H1 (cell line): ENCODE measurements at regions not wholly inside any gene's neighbourhood (a gene's known extent, or its start where the extent isn't known, plus 50 kb on each side); places are given as distances from the start of the nearest gene placed in this dataset.

Experiments used
- CTCF ChIA-PET: fragments of 300-600 bp; sonication (Branson Sonifier 250); formaldehyde crosslinking; loops from one replicate; lab custom pipeline; 2021; ENCODE audit not compliant: partially characterized antibody; lab: Charles Lee
- POLR2A ChIA-PET: fragments of 300-600 bp; sonication (Branson Sonifier 250); formaldehyde crosslinking; loops from one replicate; lab custom pipeline; 2021; ENCODE audit warnings: inconsistent platforms; ENCODE audit not compliant: partially characterized antibody; lab: Charles Lee
- DNase-seq, 2 experiments: peaks; one replicate each; pipeline versions ENCODE4 v3.0.0 to v3.0.0-alpha.2; 2010 to 2022; ENCODE audit warnings: low spot score in 2 of 2, low read depth in 1 of 2, mixed read lengths in 1 of 2
- FAIRE-seq: peaks from 2 replicates; lab custom pipeline; 2011; peaks lifted over from hg19 to GRCh38; lab: Jason Lieb, UNC
- H2AFZ ChIP-seq: 2 replicates; pipeline ENCODE4 v1.8.1; 2012; ENCODE audit warnings: low read length, inconsistent platforms
- H2AK5ac ChIP-seq: 2 replicates; pipeline ENCODE4 v1.6.1; 2013; ENCODE audit warnings: low read depth, low read length
- H2BK120ac ChIP-seq: replicated peaks from 2 replicates; pipeline ENCODE3; 2013; ENCODE audit warnings: low read depth, low read length, inconsistent platforms
- H2BK12ac ChIP-seq: 2 replicates; pipeline ENCODE4 v1.6.1; 2013; ENCODE audit warnings: low read depth, low read length
- H2BK15ac ChIP-seq: 2 replicates; pipeline ENCODE4 v1.6.1; 2013; ENCODE audit warnings: low read length
- H2BK20ac ChIP-seq: 2 replicates; pipeline ENCODE4 v1.6.1; 2013; ENCODE audit warnings: low read length
- H2BK5ac ChIP-seq: 2 replicates; pipeline ENCODE4 v1.6.1; 2013; ENCODE audit warnings: low read depth, low read length
- H3K14ac ChIP-seq: 2 replicates; pipeline ENCODE4 v1.6.1; 2013; ENCODE audit warnings: inconsistent platforms; ENCODE audit not compliant: insufficient read length
- H3K18ac ChIP-seq: 2 replicates; pipeline ENCODE4 v1.6.1; 2013; ENCODE audit warnings: low read length; ENCODE audit errors: extremely low read depth
- H3K23ac ChIP-seq: 2 replicates; pipeline ENCODE4 v1.6.1; 2013; ENCODE audit warnings: inconsistent platforms; ENCODE audit not compliant: insufficient read length
- H3K23me2 ChIP-seq: 2 replicates; pipeline ENCODE4 v1.6.1; 2013; ENCODE audit warnings: low read depth, low read length
- H3K27ac ChIP-seq: 2 replicates; pipeline ENCODE4 v1.6.1; 2011; ENCODE audit warnings: low read depth, low read length, inconsistent platforms
- H3K27me3 ChIP-seq, 4 experiments: replicated peaks in 1 of 4; 1 replicate in 1 of 4; 2 replicates in 3 of 4; pipeline versions ENCODE4 v1.6.1 to v1.8.1; 2011 to 2013; ENCODE audit warnings: low read length in 3 of 4, mild to moderate bottlenecking in 3 of 4, inconsistent platforms in 2 of 4, mixed read lengths in 2 of 4, moderate library complexity in 1 of 4; ENCODE audit not compliant: control insufficient read depth in 3 of 4, insufficient read depth in 3 of 4; ENCODE audit errors: extremely low read depth in 1 of 4
- H3K36me3 ChIP-seq, 4 experiments: 2 replicates each; pipeline versions ENCODE4 v1.6.1 to v1.8.1; 2011 to 2013; ENCODE audit warnings: mild to moderate bottlenecking in 4 of 4, low read length in 3 of 4, moderate library complexity in 2 of 4, control low read depth in 1 of 4, inconsistent platforms in 1 of 4; ENCODE audit not compliant: insufficient read depth in 4 of 4, control insufficient read depth in 2 of 4
- H3K4ac ChIP-seq: replicated peaks from 2 replicates; pipeline ENCODE3; 2013; ENCODE audit warnings: low read length, low read depth, mixed read lengths, inconsistent platforms; ENCODE audit not compliant: insufficient read length
- H3K4me1 ChIP-seq, 4 experiments: replicated peaks in 1 of 4; 1 replicate in 1 of 4; 2 replicates in 3 of 4; pipeline versions ENCODE4 v1.6.1 to v1.8.1; 2011 to 2013; ENCODE audit warnings: low read length in 3 of 4, inconsistent platforms in 2 of 4, mixed read lengths in 1 of 4; ENCODE audit not compliant: insufficient read depth in 4 of 4, control insufficient read depth in 3 of 4
- H3K4me2 ChIP-seq, 2 experiments: 2 replicates each; pipeline versions ENCODE4 v1.6.1 to v1.8.1; 2011 to 2013; ENCODE audit warnings: low read depth in 2 of 2, low read length in 2 of 2, control low read depth in 1 of 2, inconsistent platforms in 1 of 2, mild to moderate bottlenecking in 1 of 2; ENCODE audit not compliant: insufficient read depth in 1 of 2
- H3K4me3 ChIP-seq, 4 experiments: fragments of 200-600, 300-600 bp in 1 of 4; sonication (generic), shearing (Covaris generic), sonication (Bioruptor Twin) in 1 of 4; 2 replicates each; pipeline versions ENCODE4 v1.5.1 to v1.8.1; 2011 to 2016; ENCODE audit warnings: low read length in 4 of 4, low read depth in 3 of 4, control low read depth in 2 of 4, inconsistent platforms in 2 of 4, mild to moderate bottlenecking in 2 of 4, mixed read lengths in 1 of 4, moderate library complexity in 1 of 4; ENCODE audit not compliant: insufficient read depth in 2 of 4; ENCODE audit errors: extremely low read depth in 1 of 4
- H3K56ac ChIP-seq: replicated peaks from 2 replicates; pipeline ENCODE3; 2013; ENCODE audit warnings: low read depth, mild to moderate bottlenecking, mixed read lengths, low read length, inconsistent platforms; ENCODE audit not compliant: insufficient read length
- H3K79me1 ChIP-seq: 2 replicates; pipeline ENCODE4 v1.6.1; 2013; ENCODE audit warnings: low read depth, low read length, control low read depth
- H3K79me2 ChIP-seq, 2 experiments: 2 replicates each; pipeline versions ENCODE4 v1.6.1 to v1.8.1; 2012 to 2013; ENCODE audit warnings: low read length in 2 of 2, mild to moderate bottlenecking in 2 of 2, inconsistent platforms in 1 of 2; ENCODE audit not compliant: insufficient read depth in 2 of 2, control insufficient read depth in 1 of 2
- H3K9ac ChIP-seq, 4 experiments: replicated peaks in 1 of 4; 1 replicate in 1 of 4; 2 replicates in 3 of 4; pipeline versions ENCODE4 v1.6.1 to v1.8.1; 2011 to 2013; ENCODE audit warnings: low read depth in 3 of 4, low read length in 3 of 4, control low read depth in 2 of 4, mild to moderate bottlenecking in 2 of 4, moderate library complexity in 2 of 4, inconsistent platforms in 1 of 4; ENCODE audit errors: extremely low read depth in 1 of 4
- H3K9me3 ChIP-seq, 2 experiments: 2 replicates each; pipeline versions ENCODE4 v1.6.1 to v1.8.1; 2012 to 2013; ENCODE audit warnings: mild to moderate bottlenecking in 2 of 2, moderate library complexity in 2 of 2, control low read depth in 1 of 2, inconsistent platforms in 1 of 2, low read depth in 1 of 2, low read length in 1 of 2, mixed read lengths in 1 of 2; ENCODE audit not compliant: insufficient read depth in 2 of 2
- H4K20me1 ChIP-seq, 2 experiments: replicated peaks in 1 of 2; 2 replicates each; pipeline versions ENCODE3 to v1.8.1; 2011 to 2013; ENCODE audit warnings: inconsistent platforms in 2 of 2, low read length in 2 of 2, mild to moderate bottlenecking in 1 of 2; ENCODE audit not compliant: insufficient read depth in 2 of 2, control insufficient read depth in 1 of 2
- H4K5ac ChIP-seq: 2 replicates; pipeline ENCODE4 v1.6.1; 2013; ENCODE audit warnings: low read length, low read depth, mixed read lengths, inconsistent platforms; ENCODE audit not compliant: insufficient read length
- H4K8ac ChIP-seq: 2 replicates; pipeline ENCODE4 v1.8.0; 2013; ENCODE audit warnings: mild to moderate bottlenecking, moderate library complexity, low read length, inconsistent platforms; ENCODE audit not compliant: insufficient read depth; ENCODE audit errors: extremely low read depth
- H4K91ac ChIP-seq: replicated peaks from 2 replicates; pipeline ENCODE3; 2013; ENCODE audit warnings: low read length, mixed read lengths, inconsistent platforms; ENCODE audit not compliant: insufficient read length
- BACH1 ChIP-seq: IDR thresholded peaks from 2 replicates; pipeline ENCODE4 v1.6.1; 2012; ENCODE audit warnings: low read length, improper control_type of control experiment
- POU5F1 ChIP-seq: IDR thresholded peaks from 2 replicates; pipeline ENCODE4 v1.6.1; 2011; ENCODE audit warnings: low read depth, mild to moderate bottlenecking, low read length, moderate library complexity
- WGBS, 2 experiments: shearing (Covaris generic) in 1 of 2; methylation state at CpG; one replicate each; pipeline versions ENCODE4 v1.1.6 to v1.1.7; 2013 to 2015; ENCODE audit warnings: low lambda C conversion rate in 2 of 2, mixed read lengths in 2 of 2, inconsistent platforms in 1 of 2, low coverage in 1 of 2, missing lambda C conversion rate in 1 of 2; ENCODE audit not compliant: insufficient replicate concordance in 2 of 2, insufficient coverage in 1 of 2, insufficient read length in 1 of 2; ENCODE audit errors: extremely low coverage in 1 of 2, missing lambda C conversion rate in 1 of 2; 5-methylcytosine and 5-hydroxymethylcytosine counted together

- no peak for FAIRE-seq
- Histone ChIP-seq H3K4me3 (no peak overlapping the region), H4K20me1 (no peaks in the 10 kb centered on the region), H3K4ac (no peak overlapping the region), H3K56ac (no peak overlapping the region), H2AK5ac (no peak overlapping the region), H3K23ac (no peak overlapping the region), H3K9me3 (no peaks in the 10 kb centered on the region), H4K91ac (no peak overlapping the region), H3K4me1 (no peaks in the 10 kb centered on the region), H2BK120ac (no peak overlapping the region), H2AFZ (no peak overlapping the region), H3K18ac (no peak overlapping the region), H4K5ac (no peak overlapping the region), H3K79me1 (no peaks in the 10 kb centered on the region), H2BK20ac (no peak overlapping the region), H3K36me3 (no peaks in the 10 kb centered on the region), H3K27ac (no peak overlapping the region), H2BK5ac (no peak overlapping the region), H3K9ac (no peak overlapping the region), H3K23me2 (no peaks in the 10 kb centered on the region), H3K27me3 (no peaks in the 10 kb centered on the region), H2BK12ac (no peak overlapping the region), H3K14ac (no peak overlapping the region), H2BK15ac (no peak overlapping the region), H4K8ac (no peak overlapping the region), H3K4me2 (no peak overlapping the region), H3K79me2 (no peaks in the 10 kb centered on the region)
- DNase-seq, result no peak
- CTCF ChIA-PET, result no interaction called here
- 79% methylated on average over 3 of the region's 3 CpGs; no CpG with 5 or more reads in 1 of the 2 experiments for WGBS, 2 experiments
- no peak for TF ChIP-seq POU5F1
- no peak for TF ChIP-seq BACH1
- POLR2A ChIA-PET, result no interaction called here
Observed at GRCh38 chr21:15252431-15252830, 187.6 kb upstream of the NRIP1 start.
